ENCODE measurements at regions not wholly inside any gene's neighbourhood (a gene's known extent, or its start where the extent isn't known, plus 50 kb on each side); places are given as distances from the start of the nearest gene placed in this dataset.

DNA sequence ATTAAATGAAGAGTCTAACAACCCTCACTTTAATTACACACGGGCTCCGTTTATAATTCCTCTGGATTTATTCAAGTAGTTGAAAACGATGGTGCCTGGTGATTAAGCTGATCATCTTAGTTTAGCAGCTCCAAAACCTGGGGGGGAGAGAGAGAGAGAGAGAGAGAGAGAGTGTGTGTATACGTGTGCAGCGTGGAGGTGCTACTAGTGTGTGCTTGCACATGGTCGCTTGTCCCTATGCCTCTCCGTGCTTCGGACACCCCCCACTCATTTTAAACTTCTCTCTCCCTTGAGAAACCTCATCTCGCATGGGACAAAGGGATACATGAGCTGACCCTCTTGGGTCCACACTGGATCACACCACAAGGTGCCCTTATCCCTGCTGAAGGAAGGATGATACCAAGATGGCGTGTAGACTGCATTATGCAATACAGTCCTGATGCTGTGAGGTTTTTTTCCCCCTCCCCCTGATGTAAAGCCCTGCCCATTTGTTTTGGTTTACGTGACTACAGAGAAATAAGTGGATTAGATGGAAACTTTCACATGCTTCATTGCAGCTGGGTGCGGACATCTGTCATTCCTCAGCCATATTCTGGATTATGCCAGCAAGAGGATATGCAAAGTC, 320.8 kb downstream of the ZNF536 start:
- Histone ChIP-seq H3K4me3 (ENCODE audit: low read depth, low read length) (no peak overlapping the region), H3K4me1 (ENCODE audit: insufficient read depth) (no peaks in the 10 kb centered on the region), H3K36me3 (ENCODE audit: insufficient read depth) (no peaks in the 10 kb centered on the region), H3K27ac (ENCODE audit: low read depth) (no peak overlapping the region)
- WGBS, result 52% methylated on average over 12 of the region's 12 CpGs
- DNase-seq (ENCODE audit: extremely low spot score), result no peak

DNA sequence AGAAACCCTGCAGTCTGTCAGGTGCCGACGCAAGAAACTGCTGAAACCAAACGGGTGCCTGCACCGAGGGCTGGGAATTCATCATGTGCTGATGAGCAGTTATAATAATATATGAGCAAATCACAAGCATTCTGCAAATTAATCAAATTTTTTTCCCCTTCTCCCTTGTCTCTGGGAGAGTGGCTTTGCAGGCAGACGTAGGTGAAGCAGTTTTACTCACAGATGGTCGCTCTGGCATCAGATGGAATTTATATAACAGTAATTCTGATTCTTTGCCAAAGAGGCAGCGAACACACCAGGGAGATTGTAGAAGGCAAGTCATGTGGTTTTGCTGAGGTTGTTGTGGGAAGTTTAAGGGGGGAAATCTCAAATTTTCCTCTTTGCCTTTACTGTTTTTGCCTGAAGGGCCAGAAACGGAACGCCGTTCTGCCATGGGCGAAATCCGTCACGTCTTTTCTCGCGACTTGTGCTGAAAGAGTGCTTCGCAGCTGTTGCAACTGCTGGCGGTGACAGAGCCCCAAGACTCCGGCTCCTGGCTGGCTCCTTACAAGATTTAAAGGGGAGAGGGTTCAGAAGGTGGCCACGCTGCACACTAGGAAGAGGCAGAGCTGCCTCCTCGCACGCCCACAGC, 320.1 kb downstream of the ZNF536 start:
- H3K27ac ChIP-seq (ENCODE audit: low read depth), result no peak overlapping the region

DNA sequence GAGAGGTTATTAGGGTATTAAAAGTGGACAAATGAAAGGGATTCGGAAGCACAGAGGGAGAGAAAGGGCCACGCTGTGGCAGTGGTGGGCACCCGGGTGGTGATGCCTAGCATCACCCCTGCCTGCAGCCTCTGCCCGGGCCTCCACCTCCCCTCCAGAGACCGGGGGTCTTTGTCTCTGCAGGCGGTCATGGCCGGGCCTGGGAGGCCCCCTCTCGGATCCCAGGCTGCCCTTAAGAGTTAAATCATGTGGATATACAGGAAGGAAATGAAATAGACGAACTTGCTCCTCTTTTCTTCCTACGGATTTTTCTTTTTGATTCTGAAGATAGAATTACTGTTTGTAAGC, 319.6 kb downstream of the ZNF536 start:
- 43% methylated on average over 10 of the region's 10 CpGs for WGBS
- H3K36me3 ChIP-seq (ENCODE audit: insufficient read depth), result no peaks in the 10 kb centered on the region
- H3K4me3 ChIP-seq (ENCODE audit: low read depth, low read length), result no peak overlapping the region
- DNase-seq (ENCODE audit: extremely low spot score), result no peak
- H3K27ac ChIP-seq (ENCODE audit: low read depth), result no peak overlapping the region
- H3K4me1 ChIP-seq (ENCODE audit: insufficient read depth), result no peaks in the 10 kb centered on the region

More for the DNA sequence above, 320.1 kb downstream of the ZNF536 start:
- DNase-seq (ENCODE audit: extremely low spot score), result no peak
- Histone ChIP-seq H3K4me3 (ENCODE audit: low read depth, low read length) (peak overlapping the region; percentile 12), H3K4me1 (ENCODE audit: insufficient read depth) (no peaks in the 10 kb centered on the region), H3K36me3 (ENCODE audit: insufficient read depth) (no peaks in the 10 kb centered on the region)
- WGBS, result 11% methylated on average over 21 of the region's 21 CpGs

DNA sequence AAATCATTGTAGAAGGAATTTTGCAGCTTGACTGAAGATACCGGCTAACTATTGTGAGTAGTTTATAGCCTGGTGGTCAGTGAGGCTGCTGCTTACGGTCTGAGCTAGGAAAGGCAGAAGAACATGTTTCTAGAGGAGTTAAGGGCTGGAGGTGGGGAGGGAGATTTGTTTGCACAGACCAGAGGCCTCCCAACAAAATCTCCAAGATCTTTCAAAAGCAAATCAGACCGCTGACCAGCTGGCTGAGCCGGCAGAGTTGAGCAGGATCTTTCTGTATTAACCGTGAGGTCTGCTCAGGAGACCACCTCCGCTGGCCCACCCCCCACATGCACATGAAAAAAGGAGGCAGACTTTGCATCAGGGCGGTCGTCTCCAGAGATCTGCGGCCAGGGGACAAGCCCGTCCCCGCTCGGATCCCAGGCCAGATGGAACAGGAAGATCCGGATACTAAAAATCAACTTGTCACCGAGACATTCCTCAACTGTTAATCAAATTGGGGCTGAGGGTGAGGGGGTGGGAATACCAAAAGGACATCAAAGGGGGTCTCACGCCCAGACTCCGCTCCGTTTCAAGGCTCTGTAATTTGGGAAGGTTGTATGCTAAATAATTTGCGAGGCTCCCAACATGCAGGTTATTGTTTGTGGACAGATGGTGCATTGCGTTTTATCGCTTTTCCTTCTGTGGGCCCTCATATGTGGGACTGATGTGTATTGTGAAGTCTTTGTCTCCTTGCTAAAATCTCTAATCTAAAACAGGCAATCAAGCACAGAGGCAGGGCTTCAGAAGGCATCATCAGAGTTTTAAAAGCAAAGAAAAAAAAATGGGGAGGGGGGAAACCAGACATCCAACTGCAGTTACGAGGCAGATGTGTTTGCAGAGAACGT, 319.0 kb downstream of the ZNF536 start:
- no peak overlapping the region for H3K27ac ChIP-seq (ENCODE audit: low read depth)
- WGBS, result 48% methylated on average over 22 of the region's 22 CpGs
- H3K36me3 ChIP-seq (ENCODE audit: insufficient read depth), result no peaks in the 10 kb centered on the region
- no peak for DNase-seq (ENCODE audit: extremely low spot score)
- H3K4me3 ChIP-seq (ENCODE audit: low read depth, low read length), result no peak overlapping the region
- H3K4me1 ChIP-seq (ENCODE audit: insufficient read depth), result no peaks in the 10 kb centered on the region

DNA sequence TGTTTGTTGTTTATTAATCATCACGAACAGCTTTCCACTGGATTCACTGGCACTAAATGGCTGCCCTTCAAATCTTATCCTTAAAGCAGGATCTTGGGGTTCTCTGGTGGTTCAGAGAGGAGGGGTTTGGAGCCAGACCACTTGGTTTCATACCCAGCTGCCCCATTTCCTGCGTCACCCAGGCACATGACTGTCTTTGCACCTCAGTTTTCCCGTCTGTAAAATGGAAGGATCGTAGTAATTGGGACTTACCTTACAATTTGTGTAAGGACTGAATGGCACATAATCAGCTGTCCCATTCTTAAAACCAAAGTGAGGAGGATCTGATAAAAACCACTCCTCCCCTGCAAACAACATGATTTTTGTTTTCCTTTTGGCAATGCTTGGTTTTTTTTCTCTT, 318.3 kb downstream of the ZNF536 start:
- no peak for DNase-seq (ENCODE audit: extremely low spot score)
- Histone ChIP-seq H3K4me1 (ENCODE audit: insufficient read depth) (no peaks in the 10 kb centered on the region), H3K36me3 (ENCODE audit: insufficient read depth) (no peaks in the 10 kb centered on the region), H3K27ac (ENCODE audit: low read depth) (no peak overlapping the region), H3K4me3 (ENCODE audit: low read depth, low read length) (no peak overlapping the region)
- 89% methylated on average over 4 of the region's 4 CpGs for WGBS

DNA sequence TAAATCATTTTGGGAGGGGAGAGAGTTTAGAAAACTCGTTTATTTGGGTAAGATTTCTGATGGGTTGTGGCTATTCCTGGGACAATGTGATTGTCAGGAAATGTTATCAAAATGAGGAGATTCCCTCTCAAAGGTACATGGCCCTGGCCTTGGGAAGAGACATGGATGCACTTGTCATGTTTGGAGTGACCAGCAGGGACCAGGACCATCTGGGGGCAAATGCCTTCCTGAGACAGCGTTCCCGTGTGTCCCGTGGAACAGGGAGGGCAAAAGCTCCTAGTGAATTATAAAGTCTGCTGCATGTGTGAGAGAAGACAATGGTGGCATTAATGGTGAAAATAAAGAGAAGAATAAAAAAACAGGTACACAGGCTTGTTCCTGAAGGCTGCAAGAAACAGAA, 317.3 kb downstream of the ZNF536 start:
- H3K27ac ChIP-seq (ENCODE audit: low read depth), result no peak overlapping the region
- H3K4me3 ChIP-seq (ENCODE audit: low read depth, low read length), result no peak overlapping the region
- DNase-seq (ENCODE audit: extremely low spot score), result no peak
- WGBS, result 81% methylated on average over 4 of the region's 4 CpGs
- H3K4me1 ChIP-seq (ENCODE audit: insufficient read depth), result no peaks in the 10 kb centered on the region
- no peaks in the 10 kb centered on the region for H3K36me3 ChIP-seq (ENCODE audit: insufficient read depth)

DNA sequence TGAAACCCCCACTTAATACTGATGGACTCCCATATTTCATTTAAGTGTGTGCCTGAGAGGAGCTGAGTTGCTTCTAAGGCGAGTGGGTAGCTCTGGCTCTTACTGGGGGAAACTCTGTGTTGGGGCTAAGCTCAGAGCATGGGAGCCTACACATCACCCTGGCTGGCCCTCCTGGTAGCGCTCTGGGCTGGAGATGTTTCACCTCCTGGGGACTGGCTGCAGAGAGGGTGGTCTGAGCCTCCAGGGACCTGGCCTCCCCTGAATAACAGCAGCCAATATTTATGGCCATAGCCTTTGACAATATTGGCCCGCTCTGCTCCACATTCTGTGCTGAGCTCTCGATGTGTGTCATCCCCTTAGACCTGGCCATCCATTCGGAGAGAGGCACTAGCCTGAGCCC, 316.5 kb downstream of the ZNF536 start:
- Histone ChIP-seq H3K4me1 (ENCODE audit: insufficient read depth) (no peaks in the 10 kb centered on the region), H3K27ac (ENCODE audit: low read depth) (no peak overlapping the region), H3K36me3 (ENCODE audit: insufficient read depth) (no peaks in the 10 kb centered on the region), H3K4me3 (ENCODE audit: low read depth, low read length) (no peak overlapping the region)
- WGBS, result 96% methylated on average over 5 of the region's 5 CpGs
- no peak for DNase-seq (ENCODE audit: extremely low spot score)

DNA sequence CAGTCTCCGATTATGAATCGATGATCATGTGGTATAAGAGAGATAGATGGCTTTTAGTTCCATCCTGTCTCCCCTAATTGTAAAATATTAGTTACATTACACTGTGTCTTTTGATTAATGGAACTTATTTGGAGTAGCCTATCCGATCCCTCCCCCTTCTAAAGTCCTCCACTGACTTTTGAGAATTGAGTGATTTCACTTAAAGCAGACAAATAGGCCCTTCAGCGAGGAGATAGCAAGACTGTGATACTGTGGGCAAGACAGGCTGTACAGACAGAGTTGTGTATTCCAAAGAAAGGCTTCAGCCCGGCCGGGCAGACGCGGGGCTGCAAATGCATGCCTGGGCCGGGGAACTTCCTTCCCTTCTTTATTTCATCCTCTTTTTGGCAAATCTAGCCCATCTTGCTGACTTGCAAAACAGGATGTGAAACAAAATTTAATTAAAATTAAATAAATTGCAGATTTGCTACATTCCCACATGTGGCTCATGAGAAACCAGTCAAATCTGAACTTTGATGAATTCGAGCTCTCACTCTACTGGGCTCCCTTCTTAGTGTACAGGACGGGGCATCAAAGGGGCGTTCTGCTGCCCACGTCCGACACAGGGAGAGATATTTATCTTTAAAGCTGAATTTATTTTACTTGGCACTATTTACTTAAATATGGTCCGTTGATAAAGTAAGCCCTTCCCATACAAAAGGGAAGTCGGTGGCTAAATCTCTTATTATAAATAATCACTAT, 314.8 kb downstream of the ZNF536 start:
- no peak for DNase-seq (ENCODE audit: extremely low spot score)
- no peaks in the 10 kb centered on the region for H3K36me3 ChIP-seq (ENCODE audit: insufficient read depth)
- 46% methylated on average over 16 of the region's 16 CpGs for WGBS
- H3K27ac ChIP-seq (ENCODE audit: low read depth), result no peak overlapping the region
- H3K4me1 ChIP-seq (ENCODE audit: insufficient read depth), result no peaks in the 10 kb centered on the region
- H3K4me3 ChIP-seq (ENCODE audit: low read depth, low read length), result no peak overlapping the region

DNA sequence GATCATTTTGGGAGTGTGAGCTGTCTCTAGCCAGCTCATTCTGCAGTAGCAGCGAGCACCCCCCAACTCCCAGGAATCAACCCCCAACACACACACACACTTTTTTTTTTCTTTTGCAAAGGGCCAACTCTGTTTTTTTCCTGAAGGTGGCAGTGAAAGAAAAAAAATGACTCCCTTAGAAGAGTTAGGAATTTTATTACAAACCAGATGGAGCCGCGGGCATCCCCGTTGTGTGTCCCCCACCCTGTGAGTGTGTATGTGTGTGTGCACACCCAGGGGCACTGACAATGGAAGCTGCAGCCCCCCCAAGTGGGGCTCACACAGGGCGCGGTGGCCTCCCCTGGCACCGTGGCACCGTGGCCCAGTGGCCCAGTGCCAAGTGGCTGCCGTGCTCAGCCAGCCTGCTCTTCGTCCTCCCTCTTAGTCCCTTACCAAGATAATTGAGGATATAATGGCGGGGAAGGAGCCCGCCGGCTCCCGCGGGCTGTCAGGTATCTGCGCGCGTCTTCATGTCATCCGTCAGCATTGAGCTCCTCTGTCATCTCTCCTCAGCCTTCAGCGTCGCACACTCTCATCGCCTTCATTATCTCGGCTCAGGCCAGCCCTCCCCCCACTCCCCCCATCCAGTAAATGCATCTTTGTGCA, 314.1 kb downstream of the ZNF536 start:
- Histone ChIP-seq H3K4me3 (ENCODE audit: low read depth, low read length) (no peak overlapping the region), H3K4me1 (ENCODE audit: insufficient read depth) (no peaks in the 10 kb centered on the region), H3K27ac (ENCODE audit: low read depth) (no peak overlapping the region), H3K36me3 (ENCODE audit: insufficient read depth) (no peaks in the 10 kb centered on the region)
- DNase-seq (ENCODE audit: extremely low spot score), result no peak
- 47% methylated on average over 23 of the region's 23 CpGs for WGBS

DNA sequence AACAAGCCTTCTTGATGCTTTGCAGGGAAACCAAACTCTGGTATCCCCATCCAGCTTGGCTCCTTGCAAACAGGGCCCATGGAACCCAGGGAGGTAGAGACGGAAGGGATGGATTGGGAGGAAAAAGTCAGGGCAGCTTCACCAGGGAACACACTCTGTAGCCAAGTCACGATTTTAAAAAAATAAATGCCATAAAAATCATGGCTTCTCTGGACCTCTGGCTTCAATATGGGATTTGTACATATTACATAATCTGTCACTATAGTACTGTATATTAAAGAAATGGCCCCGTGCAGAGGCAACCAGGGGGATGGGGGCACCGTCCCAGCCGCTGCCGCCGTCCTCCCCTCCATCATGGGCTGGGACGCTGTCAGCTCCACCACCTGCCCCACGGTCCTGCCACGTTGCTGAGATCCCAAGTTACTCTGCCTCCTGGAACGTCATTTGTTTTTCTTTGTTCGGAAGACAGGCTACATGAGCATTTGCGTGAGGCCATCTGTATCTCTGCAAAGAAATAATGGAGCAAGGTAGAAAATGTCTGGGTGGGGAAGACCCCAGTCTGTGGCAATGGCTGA, 313.3 kb downstream of the ZNF536 start:
- WGBS, result 81% methylated on average over 13 of the region's 13 CpGs
- H3K4me1 ChIP-seq (ENCODE audit: insufficient read depth), result no peaks in the 10 kb centered on the region
- no peak for DNase-seq (ENCODE audit: extremely low spot score)
- H3K36me3 ChIP-seq (ENCODE audit: insufficient read depth), result no peaks in the 10 kb centered on the region
- H3K4me3 ChIP-seq (ENCODE audit: low read depth, low read length), result no peak overlapping the region
- H3K27ac ChIP-seq (ENCODE audit: low read depth), result no peak overlapping the region

DNA sequence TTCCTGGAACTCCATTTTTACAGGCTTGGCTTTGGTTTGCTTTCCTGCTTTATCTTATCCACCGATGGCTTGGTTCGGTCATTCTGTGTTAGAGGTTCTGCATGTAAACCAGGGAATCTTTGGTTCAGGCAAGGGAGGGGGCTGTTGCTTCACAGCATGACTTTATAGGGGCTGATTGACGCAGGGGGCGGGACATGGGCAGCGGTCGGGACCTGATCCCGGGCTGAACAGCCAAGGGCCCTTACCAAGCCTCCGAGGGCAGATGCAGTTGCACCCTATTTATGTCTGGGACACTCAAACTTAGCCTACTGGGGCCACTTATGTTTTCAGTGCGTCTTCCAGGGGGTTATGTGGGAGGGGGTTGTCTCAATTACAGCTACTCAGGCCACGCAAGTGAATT, 312.4 kb downstream of the ZNF536 start:
- no peak overlapping the region for H3K27ac ChIP-seq (ENCODE audit: low read depth)
- H3K36me3 ChIP-seq (ENCODE audit: insufficient read depth), result no peaks in the 10 kb centered on the region
- H3K4me1 ChIP-seq (ENCODE audit: insufficient read depth), result no peaks in the 10 kb centered on the region
- no peak overlapping the region for H3K4me3 ChIP-seq (ENCODE audit: low read depth, low read length)
- no peak for DNase-seq (ENCODE audit: extremely low spot score)
- 70% methylated on average over 10 of the region's 10 CpGs for WGBS

DNA sequence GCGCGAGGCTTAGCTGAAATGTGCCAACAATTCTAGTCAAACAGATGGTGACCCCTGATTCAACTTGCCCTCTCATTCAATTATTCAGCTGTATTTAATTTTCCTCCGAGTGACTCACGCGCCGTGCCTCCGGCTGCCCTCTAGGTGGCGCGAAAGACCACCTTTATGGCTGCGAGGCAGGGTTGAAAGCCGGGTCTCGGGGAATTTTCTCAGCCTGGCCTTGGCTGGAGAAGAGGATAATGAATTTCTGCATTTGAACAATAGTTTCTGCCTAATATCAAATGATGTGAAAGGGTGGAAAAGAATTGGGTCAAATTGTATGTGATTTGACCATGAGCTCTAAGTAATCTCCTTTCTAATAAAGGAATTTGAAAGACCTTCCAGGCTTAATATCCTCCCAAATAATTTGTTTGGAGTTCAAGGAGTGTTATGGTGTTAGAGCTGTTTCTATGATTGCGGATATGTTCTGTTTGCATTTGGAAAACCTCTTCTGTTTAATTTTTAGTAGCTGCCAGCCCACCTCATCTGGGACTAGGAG, 310.9 kb downstream of the ZNF536 start:
- no peak overlapping the region for H3K4me3 ChIP-seq (ENCODE audit: low read depth, low read length)
- WGBS, result 5% methylated on average over 13 of the region's 13 CpGs
- no peak overlapping the region for H3K27ac ChIP-seq (ENCODE audit: low read depth)
- DNase-seq (ENCODE audit: extremely low spot score), result peak; percentile 81
- H3K36me3 ChIP-seq (ENCODE audit: insufficient read depth), result no peaks in the 10 kb centered on the region
- no peaks in the 10 kb centered on the region for H3K4me1 ChIP-seq (ENCODE audit: insufficient read depth)

Data from urinary bladder (tissue), 3 donors.